ENCODE measurements at regions not wholly inside any gene's neighbourhood (a gene's known extent, or its start where the extent isn't known, plus 50 kb on each side); places are given as distances from the start of the nearest gene placed in this dataset.
"Not testable (repeated sequence)": the region's sequence is repeated elsewhere in the genome, so short reads cannot be mapped to it uniquely, and the experiment has no call there.

DNA sequence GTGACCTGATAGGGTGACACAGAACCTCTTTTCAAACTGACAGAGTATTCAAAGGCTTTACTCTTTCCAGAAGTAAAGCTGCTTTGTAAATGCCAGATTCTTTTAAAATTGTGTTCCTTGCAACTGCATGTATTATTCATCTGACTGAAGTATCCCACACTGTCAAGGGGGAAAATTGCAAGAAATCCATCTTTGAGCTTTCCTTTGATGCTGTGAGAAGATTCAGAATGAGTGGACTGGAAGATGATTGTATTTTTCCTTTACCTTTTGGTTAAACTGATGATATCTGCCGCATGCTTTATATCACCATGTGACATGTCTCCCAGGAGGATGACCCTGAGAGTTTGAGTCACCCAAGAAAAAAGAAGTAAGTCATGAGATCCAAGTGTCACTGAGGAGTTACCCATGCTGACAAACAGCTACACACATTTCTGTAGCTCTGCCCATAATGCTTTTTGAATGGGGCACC, 250.8 kb upstream of the CBLB start:
- peak; percentile 72 for DNase-seq (ENCODE audit: low read depth)

DNA sequence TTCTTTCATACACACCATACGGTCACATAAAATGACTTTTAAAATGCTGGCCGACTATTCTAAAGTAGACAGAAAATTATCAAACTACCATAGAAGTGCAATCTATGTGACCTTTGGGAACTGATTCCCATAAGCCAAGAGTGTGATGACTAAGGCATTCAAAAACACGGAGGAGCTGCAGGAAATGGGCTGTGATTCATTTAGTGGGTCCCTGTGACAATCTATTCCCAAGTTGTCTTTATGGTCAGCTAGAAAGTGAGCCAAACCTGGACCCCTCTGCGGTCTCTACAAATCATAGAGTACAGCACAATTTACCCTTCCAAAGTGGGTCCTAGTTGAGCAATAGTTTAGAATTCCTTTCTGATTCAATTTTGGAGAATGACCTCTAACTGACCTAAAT, 251.5 kb upstream of the CBLB start:
- peak; percentile 77 for DNase-seq (ENCODE audit: low read depth)

DNA sequence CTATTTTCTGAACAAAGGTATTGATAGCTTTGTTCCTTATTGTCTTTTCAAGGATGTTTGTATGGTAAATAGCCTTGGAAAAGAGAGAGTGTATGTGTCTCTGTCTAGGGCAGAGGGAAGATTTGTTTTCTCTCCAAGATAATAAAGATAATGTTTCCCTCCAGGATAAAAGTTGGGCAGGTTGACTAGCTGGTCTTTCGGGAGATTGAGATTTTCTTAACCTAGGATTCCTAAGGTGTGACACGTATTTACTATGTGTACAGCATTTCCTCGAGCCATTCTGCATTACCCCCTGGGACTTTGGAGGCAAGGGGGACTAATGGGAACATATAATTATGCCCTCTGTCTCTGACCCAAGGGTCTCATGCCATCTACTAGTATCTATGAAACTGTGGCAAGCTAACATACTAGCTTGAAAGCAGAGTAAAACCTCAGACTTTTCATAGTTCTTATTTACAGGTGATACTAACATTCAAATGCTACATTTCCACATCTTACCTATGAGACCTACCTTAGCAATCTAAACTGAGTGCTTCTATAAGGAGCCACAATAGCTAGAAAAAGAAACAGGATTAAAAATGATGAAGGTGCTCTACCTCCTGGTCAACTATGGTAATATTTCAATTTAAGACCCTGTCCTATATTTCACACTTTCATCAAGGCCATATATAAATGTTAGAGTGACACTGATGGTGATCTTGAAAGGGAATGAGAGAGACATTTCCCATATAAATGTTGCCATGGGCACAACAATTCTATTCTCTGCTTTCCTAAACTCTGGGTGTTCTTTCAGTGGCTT, 252.9 kb upstream of the CBLB start:
- DNase-seq (ENCODE audit: low read depth): no peak

DNA sequence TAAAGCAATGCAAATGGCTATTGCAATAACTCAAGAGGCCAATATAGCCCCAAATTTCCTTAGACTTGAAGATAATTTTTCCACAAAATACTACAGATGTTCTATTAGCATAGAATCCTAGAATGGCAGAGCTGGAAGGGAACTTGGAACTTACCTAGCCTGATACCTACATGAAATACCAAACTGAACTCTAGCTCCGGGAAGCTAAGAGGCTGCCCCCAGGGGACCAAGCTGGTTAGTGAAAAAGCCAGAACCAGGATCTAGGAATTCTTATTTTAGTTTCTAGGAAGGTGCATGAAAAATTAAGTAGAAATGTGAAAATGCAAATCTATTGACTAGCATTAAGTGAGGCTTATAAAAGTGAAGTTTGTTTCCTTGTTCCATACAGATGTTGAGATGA, 256.0 kb upstream of the CBLB start:
- DNase-seq (ENCODE audit: low read depth): no peak

DNA sequence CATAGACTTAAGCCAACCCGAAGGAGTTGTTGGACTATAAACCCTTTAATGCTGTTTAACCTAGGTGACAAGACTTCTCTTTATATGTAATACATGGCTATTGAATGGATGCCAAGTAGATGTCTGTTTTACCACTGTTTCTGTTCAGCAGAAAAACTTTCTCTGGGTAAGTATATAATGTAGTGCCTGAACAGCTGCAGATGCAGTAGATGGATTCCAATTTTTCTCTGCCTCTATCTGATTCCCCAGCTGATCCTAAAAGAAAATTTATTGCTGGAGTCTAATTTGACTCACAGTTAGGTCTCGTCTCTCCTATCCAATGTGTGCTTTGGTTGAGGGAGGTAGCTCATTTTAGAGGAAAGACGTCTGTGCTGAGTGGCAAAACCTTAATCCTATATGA, 256.5 kb upstream of the CBLB start:
- no peak for DNase-seq (ENCODE audit: low read depth)

DNA sequence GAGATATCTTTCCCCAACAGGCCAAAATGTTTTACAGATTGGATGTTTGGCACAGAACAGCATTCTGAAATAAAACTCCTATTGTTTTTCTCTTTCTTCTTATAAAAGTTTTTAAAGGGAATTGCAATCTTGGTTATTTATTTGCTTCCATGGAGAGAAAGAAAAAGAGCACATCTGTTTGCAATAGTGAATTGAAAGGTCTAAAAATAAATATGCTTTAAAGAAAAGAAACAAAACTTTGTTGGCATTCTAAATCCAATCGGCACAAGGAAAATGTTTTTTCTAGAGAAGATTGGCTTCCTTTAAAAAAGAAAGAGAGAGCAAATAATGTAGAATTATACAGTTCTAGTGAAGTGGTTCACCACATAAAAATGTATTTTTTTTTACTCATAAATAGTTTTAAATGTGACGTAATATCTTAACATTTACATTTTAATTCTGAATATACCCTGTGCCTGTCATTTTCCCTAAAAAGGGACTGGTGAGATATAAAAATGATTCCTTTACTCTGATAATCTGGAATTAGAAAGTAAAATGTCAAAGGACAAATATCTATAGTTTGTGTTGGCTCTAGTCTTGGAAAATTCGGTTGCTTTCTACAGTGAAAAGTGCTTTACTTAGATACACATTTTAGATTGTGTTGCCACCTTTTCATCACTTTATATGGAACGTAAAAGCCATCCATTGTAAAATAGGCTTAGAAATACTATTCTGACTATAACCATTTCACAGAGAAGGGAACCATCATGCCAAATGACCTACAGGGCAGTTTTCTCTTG, 257.4 kb upstream of the CBLB start:
- DNase-seq (ENCODE audit: low read depth): no peak

DNA sequence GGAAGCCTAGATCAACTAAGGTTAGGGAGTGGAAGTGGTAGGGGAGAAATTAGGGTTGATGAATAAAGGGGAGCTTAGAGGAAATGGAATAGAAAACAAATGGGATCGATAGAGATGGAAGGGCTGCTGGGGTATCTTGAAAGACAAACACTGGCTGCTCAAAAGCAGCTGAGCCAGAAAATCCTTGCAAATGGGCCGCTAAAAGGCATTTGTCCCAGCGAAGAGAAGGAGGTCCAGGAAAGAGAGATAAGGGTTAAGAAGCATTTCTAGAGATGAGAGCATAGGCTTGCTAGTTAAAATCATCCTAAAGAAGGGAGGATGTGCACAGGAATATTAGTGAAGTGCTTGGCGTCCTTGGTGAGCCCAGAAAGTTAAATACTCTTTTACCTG, 258.0 kb upstream of the CBLB start:
- no peak for DNase-seq (ENCODE audit: low read depth)

DNA sequence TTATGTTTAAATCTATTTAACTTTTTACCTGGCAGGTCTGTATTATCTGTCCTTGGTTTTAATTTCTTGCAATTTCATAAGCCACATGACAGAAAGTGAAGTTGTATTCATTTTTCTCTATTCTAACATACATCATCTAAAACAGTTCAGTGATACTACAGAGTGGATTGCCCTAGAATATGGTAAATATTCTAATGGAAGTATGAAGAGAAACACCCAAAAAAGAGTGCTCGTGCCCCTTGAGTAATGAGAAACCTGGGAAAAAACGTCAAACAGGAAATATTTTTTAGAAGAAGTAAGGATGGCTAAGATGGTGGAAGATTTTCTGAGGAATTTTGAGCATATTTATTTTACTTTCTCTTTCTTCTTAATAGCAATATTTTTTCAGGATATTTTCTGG, 261.1 kb upstream of the CBLB start:
- DNase-seq (ENCODE audit: low read depth): no peak

DNA sequence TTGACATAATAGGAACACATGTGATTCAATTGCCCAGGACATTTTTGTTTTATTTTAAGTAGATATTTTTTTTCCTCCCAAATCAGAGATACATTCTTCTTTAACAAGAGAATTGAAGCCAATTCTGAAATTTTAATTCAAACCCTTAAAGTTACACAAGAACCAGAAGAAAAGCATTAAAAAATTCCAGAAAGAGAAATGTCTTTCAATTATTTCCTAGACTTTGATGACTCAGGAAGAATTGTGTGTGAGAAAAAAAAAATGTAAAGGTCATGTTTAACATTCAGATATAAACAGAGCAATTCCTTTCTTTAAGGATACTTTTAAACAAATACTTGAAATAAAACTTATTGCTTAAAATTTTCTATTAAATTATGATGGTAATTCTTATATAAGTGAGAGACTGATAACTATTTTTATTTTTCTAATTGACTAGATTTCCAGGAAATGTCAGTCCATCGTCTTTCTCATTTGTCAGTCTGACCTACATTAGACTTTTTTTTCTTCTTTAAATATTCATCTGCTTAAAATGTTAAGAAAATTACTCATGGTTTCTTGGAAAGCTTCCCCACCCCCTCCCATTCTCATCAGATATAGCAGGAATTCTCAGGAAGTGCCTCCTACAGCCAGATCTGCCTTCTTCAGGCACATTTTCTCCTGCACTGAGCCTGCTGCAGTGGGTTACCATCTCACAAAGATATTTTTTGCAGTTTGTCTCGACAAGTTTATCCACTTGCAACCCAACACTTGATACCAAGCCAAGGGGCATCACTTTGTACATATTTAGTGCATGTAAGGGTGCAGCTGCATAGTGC, 261.8 kb upstream of the CBLB start:
- DNase-seq (ENCODE audit: low read depth): peak; percentile 84

DNA sequence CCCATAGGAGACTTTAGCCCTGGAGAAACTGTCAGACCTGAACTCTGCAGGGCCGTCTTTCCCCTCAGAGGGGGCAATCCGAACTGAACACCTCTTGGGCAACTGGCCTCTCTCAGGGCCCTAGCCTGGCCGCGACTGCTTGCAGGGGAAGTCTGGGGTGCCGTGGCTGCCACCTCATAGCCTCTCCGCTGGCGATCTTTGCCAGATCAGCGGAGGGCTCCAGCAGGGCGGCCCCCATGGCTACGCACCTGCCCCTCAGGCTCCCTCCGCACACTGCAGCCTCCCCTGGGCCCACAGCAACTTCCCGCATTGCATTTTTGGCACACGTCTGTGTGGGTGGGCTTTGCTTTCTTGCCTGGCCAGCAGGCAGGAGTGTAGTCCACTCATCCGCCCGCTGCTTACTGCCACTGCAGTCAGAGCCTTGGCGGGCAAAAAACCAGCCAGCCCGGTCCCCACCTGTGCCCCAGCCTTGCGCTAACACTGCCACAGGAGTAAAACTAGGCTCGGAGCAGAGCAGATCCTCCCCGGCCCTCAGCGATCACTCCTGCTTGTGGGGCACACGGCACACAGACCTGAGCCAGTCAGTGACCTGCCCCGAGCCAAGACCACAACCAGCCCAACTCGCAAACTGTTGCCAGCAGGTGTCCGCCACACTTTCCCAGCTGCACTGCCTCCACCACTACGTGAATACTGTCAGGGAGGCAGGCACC, 266.8 kb upstream of the CBLB start:
- DNase-seq (ENCODE audit: low read depth): no peak

DNA sequence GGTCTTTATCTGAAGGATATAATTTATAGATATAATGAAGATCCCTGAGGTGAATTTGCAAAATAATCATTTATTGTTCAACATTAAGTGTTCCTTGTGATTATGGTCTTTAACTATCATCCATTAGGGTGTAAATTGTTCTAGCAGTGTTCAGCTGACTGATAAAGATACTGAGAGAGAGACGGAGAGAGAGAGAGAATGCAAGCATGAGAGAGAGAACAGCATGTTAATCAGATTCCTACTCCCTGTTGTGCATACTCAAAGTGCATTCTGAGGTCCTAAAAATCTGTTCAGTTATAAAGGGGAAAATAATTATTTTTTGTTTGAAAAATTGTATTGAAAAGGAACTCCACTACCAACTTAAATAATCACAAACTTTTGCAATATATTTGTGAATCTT, 271.0 kb upstream of the CBLB start:
- DNase-seq (ENCODE audit: low read depth): no peak

DNA sequence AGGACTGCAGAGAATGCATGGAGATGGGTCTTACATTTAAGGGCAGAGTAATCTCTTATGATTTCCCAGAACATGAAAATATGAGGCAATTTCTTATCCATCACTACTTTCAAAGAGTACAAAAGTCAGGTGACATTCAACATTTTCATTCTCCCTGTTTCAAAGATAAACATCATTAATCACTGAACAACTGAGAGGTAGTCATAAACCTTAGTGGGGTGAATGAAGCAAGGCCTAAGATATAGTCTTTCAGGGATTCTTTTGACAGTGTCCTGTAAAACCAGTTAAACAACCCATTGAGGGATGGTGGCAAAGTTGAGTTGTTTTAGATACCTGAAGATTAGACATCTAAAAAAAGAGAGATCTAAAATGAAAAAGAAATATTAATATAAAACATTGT, 271.6 kb upstream of the CBLB start:
- no peak for DNase-seq (ENCODE audit: low read depth)

DNA sequence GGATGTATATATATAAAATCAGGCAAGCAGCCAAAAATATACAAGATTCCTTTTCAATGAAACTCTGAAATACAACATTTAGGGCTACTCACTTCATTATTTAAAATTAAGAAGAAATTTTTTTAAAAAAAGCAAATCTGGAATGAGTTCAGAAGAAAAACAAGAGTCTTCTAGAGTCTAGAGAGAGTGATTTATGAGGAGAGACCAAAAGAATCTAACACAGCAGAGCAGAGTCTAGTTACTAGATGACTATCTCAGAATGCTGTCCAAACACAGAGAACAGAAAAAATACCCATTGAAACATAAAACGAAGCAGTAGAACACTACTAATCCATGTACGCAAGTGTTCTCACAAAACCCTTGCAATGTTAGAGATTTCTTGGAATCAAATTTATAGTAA, 275.2 kb upstream of the CBLB start:
- DNase-seq (ENCODE audit: low read depth): peak; percentile 9

DNA sequence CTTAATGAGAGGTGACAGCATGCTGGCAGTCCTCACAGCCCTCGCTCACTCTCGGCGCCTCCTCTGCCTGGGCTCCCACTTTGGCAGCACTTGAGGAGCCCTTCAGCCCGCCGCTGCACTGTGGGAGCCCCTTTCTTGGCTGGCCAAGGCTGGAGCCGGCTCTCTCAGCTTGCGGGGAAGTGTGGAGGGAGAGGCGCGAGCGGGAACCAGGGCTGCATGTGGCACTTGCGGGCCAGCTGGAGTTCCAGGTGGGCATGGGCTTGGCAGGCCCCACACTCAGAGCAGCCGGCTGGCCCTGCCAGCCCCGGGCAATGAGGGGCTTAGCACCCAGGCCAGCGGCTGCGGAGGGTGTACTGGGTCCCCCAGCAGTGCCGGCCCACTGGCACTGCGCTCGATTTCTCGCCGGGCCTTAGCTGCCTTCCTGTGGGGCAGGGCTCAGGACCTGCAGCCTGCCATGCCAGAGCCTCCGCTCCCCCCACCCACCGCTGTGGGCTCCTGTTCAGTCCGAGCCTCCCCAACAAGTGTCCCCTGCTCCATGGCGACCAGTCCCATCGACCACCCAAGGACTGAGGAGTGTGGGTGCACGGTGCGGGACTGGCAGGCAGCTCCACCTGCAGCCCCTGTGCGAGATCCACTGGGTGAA, 279.7 kb upstream of the CBLB start:
- not testable (repeated sequence) for DNase-seq (ENCODE audit: low read depth)

DNA sequence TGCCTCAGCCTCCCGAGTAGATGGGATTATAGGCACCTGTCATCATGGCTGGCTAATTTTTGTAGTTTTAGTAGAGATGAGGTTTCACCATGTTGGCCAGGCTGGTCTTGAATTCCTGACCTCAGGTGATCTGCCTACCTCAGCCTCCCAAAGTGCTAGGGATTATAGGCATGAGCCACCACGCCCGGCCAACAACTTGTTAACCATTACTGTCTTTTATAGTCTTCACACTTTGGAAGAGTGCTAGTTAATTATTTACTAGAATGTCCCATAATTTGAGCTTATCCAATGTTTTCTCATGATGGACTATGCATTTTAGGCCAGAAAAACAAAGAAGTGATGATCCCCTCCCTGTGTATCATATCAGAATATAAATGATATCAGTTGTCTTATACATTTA, 288.6 kb upstream of the CBLB start:
- no peak for DNase-seq (ENCODE audit: low read depth)

DNA sequence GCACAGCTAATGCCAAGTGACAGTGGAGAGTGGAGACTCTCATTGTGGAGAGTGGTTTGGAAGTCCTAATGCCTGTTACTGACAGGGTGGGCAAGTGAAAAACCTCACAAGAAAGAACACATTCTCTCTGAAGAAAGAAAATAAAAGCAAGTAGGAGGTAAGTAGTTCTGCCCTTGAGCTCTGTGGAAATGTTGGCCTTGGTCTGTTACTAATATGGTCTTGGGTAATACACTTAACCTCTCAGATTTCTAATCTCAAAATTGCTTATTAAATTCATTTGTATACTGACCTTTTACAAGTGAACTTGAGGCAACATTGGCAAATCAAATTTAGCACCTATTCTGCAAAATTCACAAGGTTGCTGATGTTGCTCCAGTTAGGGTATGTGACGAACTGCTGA, 291.6 kb upstream of the CBLB start:
- DNase-seq (ENCODE audit: low read depth): no peak

DNA sequence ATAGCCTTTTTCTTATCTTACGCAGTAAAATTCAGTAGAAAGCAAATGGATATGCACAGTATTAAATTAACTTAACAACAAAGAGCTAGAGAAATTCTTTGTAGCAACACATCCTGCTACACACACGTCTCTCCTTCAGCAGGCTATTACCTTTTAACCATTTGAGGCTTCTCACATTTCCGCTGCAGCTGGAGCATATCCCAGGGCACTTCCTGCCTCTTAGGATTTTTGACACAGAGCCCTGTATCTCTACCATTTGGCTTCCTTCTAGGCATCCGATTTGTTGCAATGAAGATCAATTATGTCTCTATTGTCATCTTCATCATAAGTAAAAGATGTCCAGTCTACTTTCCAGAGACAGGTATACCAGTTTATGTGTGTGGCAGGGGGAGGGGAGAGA, 292.4 kb upstream of the CBLB start:
- no peak for DNase-seq (ENCODE audit: low read depth)

DNA sequence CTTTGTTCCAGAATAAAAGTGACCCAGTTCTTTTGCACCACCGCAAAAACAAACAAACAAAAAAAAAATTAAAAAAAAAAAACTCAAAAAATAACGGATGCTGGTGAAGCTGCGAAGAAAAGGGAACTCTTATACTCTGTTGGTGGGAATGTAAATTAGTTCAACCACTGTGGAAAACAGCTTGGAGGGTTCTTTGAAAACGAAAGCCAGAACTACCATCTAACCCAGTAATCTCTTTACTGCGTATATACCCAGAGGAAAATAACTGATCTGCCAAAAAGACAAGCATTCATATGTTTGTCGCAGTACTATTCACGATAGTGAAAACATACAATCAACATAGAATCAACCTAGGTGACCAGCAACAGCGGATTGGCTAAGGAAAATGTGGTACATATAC, 298.9 kb upstream of the CBLB start:
- DNase-seq (ENCODE audit: low read depth): no peak

DNA sequence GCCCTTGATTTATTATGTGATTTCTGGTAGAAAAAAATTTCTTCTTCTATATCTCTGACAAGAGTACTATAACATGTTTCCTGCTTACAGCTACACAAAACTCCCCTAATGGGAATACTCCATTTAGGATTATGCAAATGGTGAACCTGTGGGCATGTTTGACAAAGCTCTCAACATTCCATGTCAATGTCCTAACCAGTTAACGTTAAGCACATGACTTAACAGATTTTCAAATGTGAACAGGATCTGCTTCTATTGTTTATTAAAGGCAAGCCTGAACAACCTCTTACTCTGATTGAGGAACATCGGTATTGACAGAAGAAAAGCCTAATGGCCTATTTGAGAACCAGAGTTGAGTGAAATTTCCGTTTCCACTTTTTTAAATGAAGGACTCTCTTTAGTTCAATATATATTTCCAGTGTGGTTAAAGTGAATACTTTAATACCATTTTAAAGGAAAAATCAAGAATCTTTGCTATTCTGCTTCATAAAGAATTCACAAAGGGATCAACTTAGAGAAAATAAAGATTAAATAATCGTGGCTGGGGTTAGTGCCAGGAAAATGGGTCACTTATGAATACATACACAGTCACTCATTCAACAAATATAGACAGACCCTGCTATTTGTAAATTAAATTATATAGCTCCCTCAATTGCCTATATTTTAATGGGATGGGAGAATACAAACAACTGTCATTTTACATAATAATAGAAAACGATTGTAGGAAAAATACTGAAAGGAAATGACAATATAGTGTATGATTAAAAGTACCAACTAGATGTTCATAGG, 300.3 kb upstream of the CBLB start:
- DNase-seq (ENCODE audit: low read depth): no peak

DNA sequence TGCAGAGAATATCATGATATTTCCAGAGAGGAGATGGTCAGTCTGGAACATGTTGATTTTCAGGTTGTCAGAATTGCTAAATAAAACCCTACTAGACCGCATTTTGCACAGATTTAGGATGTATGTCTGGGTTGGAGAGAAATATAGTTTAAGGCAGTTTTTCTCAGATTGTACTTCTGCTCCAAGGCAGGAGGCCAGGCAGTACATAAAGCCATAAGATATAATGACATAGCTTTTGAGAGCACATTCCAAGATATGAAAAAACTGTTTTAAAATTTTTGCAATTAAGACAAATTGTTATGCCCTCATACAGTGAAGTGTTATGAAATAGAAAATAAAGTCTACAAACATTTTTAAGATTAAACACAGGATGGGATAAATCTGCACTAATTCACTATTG, 301.8 kb upstream of the CBLB start:
- no peak for DNase-seq (ENCODE audit: low read depth)

DNA sequence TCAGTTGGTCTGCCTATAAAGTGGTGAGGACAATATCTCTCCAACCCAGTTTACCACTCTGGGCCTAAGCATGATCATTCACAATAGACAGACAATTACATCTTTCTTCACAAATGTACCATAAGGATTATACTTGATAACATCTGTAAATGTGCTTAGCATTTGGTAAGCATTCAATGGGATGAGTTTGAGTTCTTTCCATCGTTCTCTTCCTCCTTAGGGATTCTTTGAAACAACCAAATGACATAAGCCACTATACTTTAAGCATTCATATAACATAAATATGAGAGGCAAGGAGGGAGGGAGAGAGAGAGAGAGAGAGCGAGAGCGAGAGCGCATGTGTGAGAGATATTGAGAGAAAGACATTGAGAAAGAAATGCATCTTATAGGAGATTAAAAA, 303.3 kb upstream of the CBLB start:
- DNase-seq (ENCODE audit: low read depth): no peak
